ENCODE measurements at regions not wholly inside any gene's neighbourhood (a gene's known extent, or its start where the extent isn't known, plus 50 kb on each side); places are given as distances from the start of the nearest gene placed in this dataset.

DNA sequence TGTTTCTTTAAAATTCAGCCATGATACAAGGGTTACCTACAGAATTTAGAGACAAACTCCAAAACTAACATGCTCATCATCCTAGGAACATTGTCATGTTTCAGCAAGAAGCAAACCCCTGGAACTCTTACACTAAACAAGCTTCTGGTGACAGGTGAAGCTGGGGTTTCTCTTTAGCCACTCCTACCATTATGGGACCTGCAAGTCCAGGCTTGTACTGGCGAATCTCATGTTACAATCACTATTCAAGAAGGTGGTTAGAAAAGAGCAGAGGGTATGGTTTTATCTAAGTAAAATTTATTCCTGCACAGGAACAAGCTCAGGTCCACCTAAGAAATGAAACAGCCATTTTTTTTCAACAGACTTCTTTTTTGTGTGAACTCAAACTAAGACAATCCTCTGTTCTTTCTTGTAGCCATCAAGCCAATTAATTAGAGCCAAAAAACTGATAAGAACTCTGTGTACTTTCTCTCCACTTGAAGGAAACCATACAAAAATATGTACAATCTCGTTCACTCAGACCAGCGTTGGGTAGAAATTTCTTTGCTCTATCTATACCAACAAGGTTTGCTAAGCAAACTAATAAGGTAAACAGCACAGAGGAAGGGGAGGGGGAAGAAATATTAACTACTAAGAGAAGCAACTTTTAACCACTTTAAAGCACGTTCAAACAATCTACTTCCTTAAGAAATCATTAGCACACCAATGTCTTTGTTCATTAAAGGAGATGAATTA is 63.3 kb upstream of the NEDD4L start:
- TF ChIP-seq CTCF (IDR thresholded peaks at IDR 0.05; ENCODE audit: insufficient read depth, low read length, poor library complexity, severe bottlenecking), result no peak
- TF ChIP-seq EZH2phosphoT487 (conservative IDR thresholded peaks at IDR 0.05; ENCODE audit: low read length), result no peak
